PC-3 (cell line): ENCODE measurements at regions not wholly inside any gene's neighbourhood (a gene's known extent, or its start where the extent isn't known, plus 50 kb on each side); places are given as distances from the start of the nearest gene placed in this dataset.

Experiments used
- ATAC-seq: fragments of 200-7000 bp; cut with Tn5 transposase; 2 replicates; pipeline ENCODE4 v1.9.1; 2020; ENCODE audit warnings: mild to moderate bottlenecking, moderate library complexity
- BruUV-seq: library from RNA; stranded (reverse); fragments of 400-500 nt; replicated peaks from 2 replicates; lab custom pipeline; 2021; lab: Mats Ljungman, UMichigan
- CTCF ChIA-PET: fragments of 300-600 bp; sonication (Branson Sonifier 250); formaldehyde crosslinking; loops from one replicate; lab custom pipeline; 2022; ENCODE audit warnings: antibody characterized with exemption; lab: Charles Lee
- POLR2A ChIA-PET: fragments of 300-600 bp; sonication (Branson Sonifier 250); formaldehyde crosslinking; loops from one replicate; lab custom pipeline; 2022; ENCODE audit warnings: antibody characterized with exemption; ENCODE audit not compliant: unreplicated experiment; lab: Charles Lee
- DNase-seq: peaks from one replicate; pipeline ENCODE4 v3.0.0-alpha.2; 2015
- H2AFZ ChIP-seq: fragments of 300-600 bp; sonication (generic); 2 replicates; pipeline ENCODE4 v1.6.0; 2016; ENCODE audit warnings: antibody characterized with exemption, low read length
- H3F3A ChIP-seq: fragments of 300-600 bp; sonication (generic); one replicate; pipeline ENCODE4 v1.6.0; 2017; ENCODE audit warnings: antibody characterized with exemption, low read length, control low read depth, mild to moderate bottlenecking; ENCODE audit not compliant: unreplicated experiment
- H3K27ac ChIP-seq: fragments of 300-600 bp; sonication (generic); 2 replicates; pipeline ENCODE4 v1.5.1; 2016; ENCODE audit warnings: mild to moderate bottlenecking, low read length
- H3K27me3 ChIP-seq: fragments of 300-600 bp; sonication (generic); 2 replicates; pipeline ENCODE4 v1.6.1; 2016; ENCODE audit warnings: low read length, mixed read lengths
- H3K36me3 ChIP-seq: fragments of 300-600 bp; sonication (generic); 2 replicates; pipeline ENCODE4 v1.6.1; 2016; ENCODE audit warnings: low read depth, mixed run types, low read length, mixed read lengths
- H3K4me1 ChIP-seq: fragments of 300-600 bp; sonication (generic); 2 replicates; pipeline ENCODE4 v1.5.1; 2016; ENCODE audit warnings: low read length; ENCODE audit not compliant: insufficient read depth
- H3K4me2 ChIP-seq: fragments of 300-600 bp; sonication (generic); 2 replicates; pipeline ENCODE4 v1.6.0; 2016; ENCODE audit warnings: low read length
- H3K4me3 ChIP-seq: fragments of 300-600 bp; sonication (generic); 2 replicates; pipeline ENCODE4 v1.5.1; 2016; ENCODE audit warnings: mild to moderate bottlenecking, low read length, mixed read lengths
- H3K79me2 ChIP-seq: fragments of 300-600 bp; sonication (generic); 2 replicates; pipeline ENCODE4 v1.6.1; 2017; ENCODE audit warnings: low read length, mixed read lengths
- H3K9ac ChIP-seq: fragments of 300-600 bp; sonication (generic); 2 replicates; pipeline ENCODE4 v1.6.0; 2016; ENCODE audit warnings: mild to moderate bottlenecking, low read length
- H3K9me2 ChIP-seq: fragments of 300-600 bp; sonication (generic); replicated peaks from 2 replicates; pipeline ENCODE4 v1.6.1; 2016; ENCODE audit warnings: mixed run types, low read length, mixed read lengths
- H3K9me3 ChIP-seq: fragments of 300-600 bp; sonication (generic); 2 replicates; pipeline ENCODE4 v1.6.1; 2016; ENCODE audit warnings: low read length, mixed read lengths
- H4K20me1 ChIP-seq: fragments of 300-600 bp; sonication (generic); 2 replicates; pipeline ENCODE4 v1.6.1; 2016; ENCODE audit warnings: low read length, mixed read lengths
- EZH2 ChIP-seq: fragments of 300-600 bp; sonication (generic); IDR thresholded peaks from one replicate; pipeline ENCODE4 v1.6.1; 2017; ENCODE audit warnings: antibody characterized with exemption, mild to moderate bottlenecking, low read length; ENCODE audit not compliant: unreplicated experiment
- EZH2phosphoT487 ChIP-seq: fragments of 300-600 bp; sonication (generic); IDR thresholded peaks from 2 replicates; pipeline ENCODE4 v1.6.1; 2018; ENCODE audit warnings: mild to moderate bottlenecking, antibody characterized with exemption, low read length, borderline replicate concordance
- intact Hi-C: fragments of 100-400 bp; cut with micrococcal nuclease; formaldehyde crosslinking; loops from 2 replicates; pipeline ENCODE4 v1.9.0; 2023
- TF ChIP-seq, protein P1 (sequence below): fragments of 300-600 bp; sonication (generic); conservative IDR thresholded peaks from 2 replicates; pipeline ENCODE4 v1.5.1; 2017; ENCODE audit warnings: antibody characterized with exemption, low read depth, mild to moderate bottlenecking, low read length

DNA sequence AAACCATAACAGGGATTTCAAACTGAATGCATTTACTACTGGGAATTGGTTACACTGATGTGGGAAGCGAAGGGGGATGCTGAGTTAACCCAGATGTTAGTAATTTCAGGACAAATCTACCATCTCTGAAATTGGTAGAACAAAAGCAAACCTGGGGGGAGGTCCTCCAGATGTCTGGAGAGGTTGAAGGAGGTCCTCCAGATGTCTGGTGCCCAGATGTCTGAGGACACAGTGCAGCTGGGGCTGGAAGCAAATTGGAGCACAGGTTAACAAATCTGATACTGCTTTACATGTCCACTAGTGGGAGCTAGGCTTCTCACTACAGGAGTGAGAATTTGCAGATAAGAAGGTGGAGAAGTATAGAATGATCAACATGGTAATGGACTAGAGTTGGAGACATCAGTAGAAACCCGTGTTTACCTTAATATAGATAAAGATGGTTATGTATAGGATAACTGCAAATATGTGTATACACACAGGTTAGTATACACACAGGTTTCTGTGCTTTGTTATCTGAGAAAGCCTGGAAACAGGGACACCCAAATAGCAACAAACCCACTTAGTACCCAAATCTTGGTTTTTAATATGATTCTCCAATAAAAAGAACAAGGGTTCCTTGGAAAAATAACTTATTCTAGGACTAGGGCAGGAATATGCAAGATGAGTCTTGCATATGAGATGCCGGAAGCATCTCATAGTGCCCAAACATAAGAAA lies 162.5 kb downstream of the C12orf50 start:
- Histone ChIP-seq H3K4me2 (no peak overlapping the region), H3K4me1 (no peaks in the 10 kb centered on the region), H3K9me3 (no peaks in the 10 kb centered on the region), H2AFZ (no peak overlapping the region), H3K79me2 (no peaks in the 10 kb centered on the region), H3K9me2 (no peaks in the 10 kb centered on the region), H4K20me1 (no peaks in the 10 kb centered on the region), H3F3A (no peaks in the 10 kb centered on the region), H3K4me3 (no peak overlapping the region), H3K36me3 (no peaks in the 10 kb centered on the region), H3K9ac (no peak overlapping the region), H3K27me3 (no peaks in the 10 kb centered on the region), H3K27ac (no peak overlapping the region)
- peak; percentile 55 for DNase-seq
- BruUV-seq, result no TSS peak
- POLR2A ChIA-PET, result no interaction called here
- peak; percentile 66 for ATAC-seq
- intact Hi-C loops, result loop anchor here (1.0 to 2.0 kb wide), 2 partner anchors 86 to 129 kb away; no protein-coding TSS in a partner anchor
- CTCF ChIA-PET, result no interaction called here
- no peak for TF ChIP-seq EZH2
- TF ChIP-seq, protein P1, sequence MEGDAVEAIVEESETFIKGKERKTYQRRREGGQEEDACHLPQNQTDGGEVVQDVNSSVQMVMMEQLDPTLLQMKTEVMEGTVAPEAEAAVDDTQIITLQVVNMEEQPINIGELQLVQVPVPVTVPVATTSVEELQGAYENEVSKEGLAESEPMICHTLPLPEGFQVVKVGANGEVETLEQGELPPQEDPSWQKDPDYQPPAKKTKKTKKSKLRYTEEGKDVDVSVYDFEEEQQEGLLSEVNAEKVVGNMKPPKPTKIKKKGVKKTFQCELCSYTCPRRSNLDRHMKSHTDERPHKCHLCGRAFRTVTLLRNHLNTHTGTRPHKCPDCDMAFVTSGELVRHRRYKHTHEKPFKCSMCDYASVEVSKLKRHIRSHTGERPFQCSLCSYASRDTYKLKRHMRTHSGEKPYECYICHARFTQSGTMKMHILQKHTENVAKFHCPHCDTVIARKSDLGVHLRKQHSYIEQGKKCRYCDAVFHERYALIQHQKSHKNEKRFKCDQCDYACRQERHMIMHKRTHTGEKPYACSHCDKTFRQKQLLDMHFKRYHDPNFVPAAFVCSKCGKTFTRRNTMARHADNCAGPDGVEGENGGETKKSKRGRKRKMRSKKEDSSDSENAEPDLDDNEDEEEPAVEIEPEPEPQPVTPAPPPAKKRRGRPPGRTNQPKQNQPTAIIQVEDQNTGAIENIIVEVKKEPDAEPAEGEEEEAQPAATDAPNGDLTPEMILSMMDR, result peak; percentile 75

DNA sequence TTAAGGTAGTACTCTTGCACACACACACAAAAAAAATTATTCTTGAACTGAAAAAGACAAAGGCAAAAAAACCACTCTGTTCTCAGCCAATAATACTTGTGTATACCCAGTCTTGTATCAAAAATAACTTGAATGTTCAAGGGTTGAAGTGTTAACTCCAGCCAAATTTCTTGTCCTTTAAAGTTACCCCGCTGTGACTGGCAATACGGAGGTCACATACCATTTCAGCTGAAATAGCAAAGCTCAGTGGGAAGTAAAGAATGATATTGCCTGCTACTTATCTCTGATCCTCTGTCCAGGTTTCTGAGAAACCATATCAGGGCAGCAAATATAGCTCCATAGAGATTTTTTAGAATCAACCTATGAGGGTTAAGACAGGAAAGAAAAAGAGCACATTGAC lies 167.4 kb downstream of the C12orf50 start:
- Histone ChIP-seq H3K4me2 (no peak overlapping the region), H3K36me3 (no peaks in the 10 kb centered on the region), H3K27me3 (no peaks in the 10 kb centered on the region), H3K27ac (no peak overlapping the region), H4K20me1 (no peaks in the 10 kb centered on the region), H3K9ac (no peak overlapping the region), H3F3A (no peaks in the 10 kb centered on the region), H3K4me3 (no peak overlapping the region), H2AFZ (no peak overlapping the region), H3K9me2 (no peaks in the 10 kb centered on the region), H3K4me1 (no peaks in the 10 kb centered on the region), H3K79me2 (no peaks in the 10 kb centered on the region), H3K9me3 (no peaks in the 10 kb centered on the region)
- TF ChIP-seq, protein P1, result no peak
- BruUV-seq, result no TSS peak
- intact Hi-C loops, result no loop called here
- DNase-seq (no peak), ATAC-seq (no peak)
- ChIA-PET CTCF (no interaction called here), POLR2A (no interaction called here)

DNA sequence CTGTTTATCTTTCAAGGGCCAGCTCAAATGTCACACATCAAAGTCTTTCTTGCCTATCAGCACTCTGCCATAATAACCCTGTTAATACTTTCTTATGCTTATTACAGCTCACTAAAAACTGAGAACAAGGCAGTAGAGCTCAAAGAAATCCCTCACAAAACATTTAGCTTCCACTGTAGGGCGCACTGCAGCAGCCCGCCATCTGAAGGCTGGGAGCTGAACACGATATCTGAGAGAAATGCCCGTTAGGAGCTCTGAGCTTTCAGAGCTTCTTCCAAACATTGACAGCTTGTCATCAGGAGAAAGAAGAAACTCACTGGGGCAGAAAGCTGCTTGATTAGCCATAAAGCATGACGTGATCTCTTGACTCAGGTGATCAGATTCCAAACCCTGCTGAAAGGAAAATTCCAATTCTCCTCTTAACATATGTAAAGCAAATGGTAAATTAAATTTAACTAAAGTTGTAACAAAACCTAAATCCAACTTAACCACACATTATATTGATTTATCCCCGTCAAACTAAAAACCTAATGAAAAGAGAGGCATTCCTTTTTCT lies 175.7 kb downstream of the C12orf50 start:
- POLR2A ChIA-PET, result no interaction called here
- TF ChIP-seq, protein P1, result no peak
- TF ChIP-seq EZH2phosphoT487, result no peak
- no peak for TF ChIP-seq EZH2
- BruUV-seq, result no TSS peak
- no peaks in the 10 kb centered on the region for H3K9me3 ChIP-seq
- no peaks in the 10 kb centered on the region for H3K9me2 ChIP-seq
- no peaks in the 10 kb centered on the region for H3K4me1 ChIP-seq
- intact Hi-C loops, result no loop called here
- no peak overlapping the region for H3K27ac ChIP-seq
- CTCF ChIA-PET, result no interaction called here
- no peaks in the 10 kb centered on the region for H3K79me2 ChIP-seq
- no peak for DNase-seq
- no peak for ATAC-seq
- no peak overlapping the region for H3K4me2 ChIP-seq
- no peaks in the 10 kb centered on the region for H3K27me3 ChIP-seq
- no peak overlapping the region for H3K4me3 ChIP-seq
- no peaks in the 10 kb centered on the region for H3F3A ChIP-seq
- H3K36me3 ChIP-seq, result no peaks in the 10 kb centered on the region
- no peaks in the 10 kb centered on the region for H4K20me1 ChIP-seq
- no peak overlapping the region for H2AFZ ChIP-seq
- no peak overlapping the region for H3K9ac ChIP-seq
